ENCODE measurements at regions not wholly inside any gene's neighbourhood (a gene's known extent, or its start where the extent isn't known, plus 50 kb on each side); places are given as distances from the start of the nearest gene placed in this dataset.

DNA sequence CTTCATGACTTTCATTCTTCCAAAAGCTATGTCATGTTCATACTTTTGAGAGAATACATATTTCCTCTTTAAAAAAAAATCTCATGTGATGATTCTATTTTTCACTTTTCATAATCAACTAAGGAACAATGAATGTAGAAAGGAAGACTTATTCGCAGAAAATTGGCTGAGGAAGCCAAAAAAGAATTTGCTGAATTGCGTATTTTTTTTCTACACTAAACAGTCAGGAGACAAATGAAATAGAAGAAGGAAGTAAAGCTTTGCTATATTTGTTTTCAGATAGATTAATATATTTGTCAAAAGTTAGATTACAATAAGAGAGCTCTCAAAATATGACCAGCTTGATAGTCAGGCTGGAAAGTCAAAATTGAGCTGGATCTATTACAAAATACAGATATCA is 504.2 kb downstream of the ANXA1 start:
- no peaks in the 10 kb centered on the region for H3K4me1 Mint-ChIP-seq (ENCODE audit: unreplicated experiment)
- H3K27me3 Mint-ChIP-seq (ENCODE audit: unreplicated experiment): peaks cover 2% of the 10 kb centered on the region
- no peak overlapping the region for H3K4me3 Mint-ChIP-seq (ENCODE audit: unreplicated experiment)
- no peak overlapping the region for H3K27ac Mint-ChIP-seq (ENCODE audit: unreplicated experiment)
- H3K9me3 Mint-ChIP-seq (ENCODE audit: unreplicated experiment): no peaks in the 10 kb centered on the region
- TF ChIP-seq CTCF (IDR thresholded peaks at IDR 0.05): no peak
- DNase-seq (ENCODE audit: extremely low spot score, unreplicated experiment): no peak
- no peaks in the 10 kb centered on the region for H3K36me3 Mint-ChIP-seq (ENCODE audit: unreplicated experiment)

- DNase-seq (ENCODE audit: extremely low spot score, unreplicated experiment): no peak
- Mint-ChIP-seq H3K4me3 (ENCODE audit: unreplicated experiment) (no peak overlapping the region), H3K4me1 (ENCODE audit: unreplicated experiment) (no peaks in the 10 kb centered on the region), H3K27me3 (ENCODE audit: unreplicated experiment) (no peaks in the 10 kb centered on the region), H3K9me3 (ENCODE audit: unreplicated experiment) (no peaks in the 10 kb centered on the region), H3K27ac (ENCODE audit: unreplicated experiment) (no peak overlapping the region), H3K36me3 (ENCODE audit: unreplicated experiment) (no peaks in the 10 kb centered on the region)
- TF ChIP-seq CTCF (IDR thresholded peaks at IDR 0.05): no peak
Measured at GRCh38 chr9:73665253-73665652, 513.6 kb downstream of the ANXA1 start.

DNA sequence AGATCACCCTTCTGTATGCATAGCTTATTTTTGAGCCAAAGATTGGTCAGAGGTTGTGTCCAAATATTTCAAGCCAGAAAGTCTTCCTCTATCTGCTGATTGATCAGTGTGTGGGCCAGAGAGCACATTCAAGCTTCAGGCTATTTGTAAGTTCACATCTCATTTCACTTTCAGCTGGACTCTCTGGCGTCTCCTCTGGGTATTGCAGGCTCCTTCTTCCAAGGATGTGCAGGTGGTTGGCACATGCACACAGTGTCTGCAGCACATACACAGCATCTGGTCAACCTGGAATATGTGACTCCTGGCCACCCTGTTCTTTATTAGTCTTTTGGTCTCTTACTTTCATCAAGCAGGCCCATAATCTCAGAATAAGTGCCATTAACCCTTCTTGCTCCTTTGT is 516.1 kb downstream of the ANXA1 start:
- no peaks in the 10 kb centered on the region for H3K27me3 Mint-ChIP-seq (ENCODE audit: unreplicated experiment)
- H3K4me1 Mint-ChIP-seq (ENCODE audit: unreplicated experiment): no peaks in the 10 kb centered on the region
- H3K4me3 Mint-ChIP-seq (ENCODE audit: unreplicated experiment): no peak overlapping the region
- no peak overlapping the region for H3K27ac Mint-ChIP-seq (ENCODE audit: unreplicated experiment)
- no peak for DNase-seq (ENCODE audit: extremely low spot score, unreplicated experiment)
- TF ChIP-seq CTCF (IDR thresholded peaks at IDR 0.05): no peak
- H3K36me3 Mint-ChIP-seq (ENCODE audit: unreplicated experiment): no peaks in the 10 kb centered on the region
- H3K9me3 Mint-ChIP-seq (ENCODE audit: unreplicated experiment): no peaks in the 10 kb centered on the region

- peaks cover 5% of the 10 kb centered on the region for H3K27me3 Mint-ChIP-seq (ENCODE audit: unreplicated experiment)
- H3K36me3 Mint-ChIP-seq (ENCODE audit: unreplicated experiment): no peaks in the 10 kb centered on the region
- TF ChIP-seq CTCF (IDR thresholded peaks at IDR 0.05): no peak
- H3K9me3 Mint-ChIP-seq (ENCODE audit: unreplicated experiment): no peaks in the 10 kb centered on the region
- no peaks in the 10 kb centered on the region for H3K4me1 Mint-ChIP-seq (ENCODE audit: unreplicated experiment)
- no peak overlapping the region for H3K4me3 Mint-ChIP-seq (ENCODE audit: unreplicated experiment)
- H3K27ac Mint-ChIP-seq (ENCODE audit: unreplicated experiment): no peak overlapping the region
- no peak for DNase-seq (ENCODE audit: extremely low spot score, unreplicated experiment)
Measured at GRCh38 chr9:73680831-73681230, 529.2 kb downstream of the ANXA1 start.

GRCh38 chr9:73682789-73683188 is 531.1 kb downstream of the ANXA1 start:
- no peak for TF ChIP-seq CTCF (IDR thresholded peaks at IDR 0.05)
- H3K4me3 Mint-ChIP-seq (ENCODE audit: unreplicated experiment): no peak overlapping the region
- H3K4me1 Mint-ChIP-seq (ENCODE audit: unreplicated experiment): no peaks in the 10 kb centered on the region
- no peak for DNase-seq (ENCODE audit: extremely low spot score, unreplicated experiment)
- no peak overlapping the region for H3K27ac Mint-ChIP-seq (ENCODE audit: unreplicated experiment)
- H3K36me3 Mint-ChIP-seq (ENCODE audit: unreplicated experiment): no peaks in the 10 kb centered on the region
- H3K9me3 Mint-ChIP-seq (ENCODE audit: unreplicated experiment): no peaks in the 10 kb centered on the region
- peaks cover 5% of the 10 kb centered on the region for H3K27me3 Mint-ChIP-seq (ENCODE audit: unreplicated experiment)
